Tibial nerve (tissue), 4 donors: ENCODE measurements at regions not wholly inside any gene's neighbourhood (a gene's known extent, or its start where the extent isn't known, plus 50 kb on each side); places are given as distances from the start of the nearest gene placed in this dataset.

Source experiments
- DNase-seq, 2 donors: peaks; one replicate each; pipeline ENCODE4 v3.0.0-alpha.2; 2019; ENCODE audit warnings: low spot score in 2 of 2
- H3K27ac ChIP-seq, 4 donors: fragments of 200-600 bp; sonication (generic) in 3 of 4; one replicate each; pipeline ENCODE4 v1.5.1; 2017 to 2019; ENCODE audit warnings: mild to moderate bottlenecking in 1 of 4
- H3K27me3 ChIP-seq, 2 donors: fragments of 200-600 bp; sonication (generic) in 1 of 2; one replicate each; pipeline versions ENCODE4 v1.5.1 to v1.6.0; 2017 to 2019
- H3K36me3 ChIP-seq, 3 donors: fragments of 200-600 bp; sonication (generic); one replicate each; pipeline ENCODE4 v1.5.1; 2018 to 2019
- H3K4me1 ChIP-seq, 4 donors: fragments of 200-600 bp; sonication (generic) in 3 of 4; one replicate each; pipeline ENCODE4 v1.5.1; 2017 to 2019
- H3K4me3 ChIP-seq, 4 donors: fragments of 200-600 bp; sonication (generic) in 3 of 4; one replicate each; pipeline ENCODE4 v1.5.1; 2017 to 2019; ENCODE audit warnings: mild to moderate bottlenecking in 1 of 4, moderate library complexity in 1 of 4
- H3K9me3 ChIP-seq, 4 donors: fragments of 200-600 bp; sonication (generic) in 3 of 4; one replicate each; pipeline ENCODE4 v1.5.1; 2017 to 2019
- EP300 ChIP-seq, 2 donors: sonication (generic); formaldehyde crosslinking; IDR thresholded peaks; one replicate each; pipeline ENCODE4 v1.6.1; 2017; ENCODE audit warnings: antibody characterized with exemption in 2 of 2, mild to moderate bottlenecking in 1 of 2
- POLR2A ChIP-seq, 2 donors: fragments of 450-650 bp; IDR thresholded peaks; one replicate each; pipeline ENCODE4 v1.6.1; 2017; ENCODE audit warnings: antibody characterized with exemption in 2 of 2, mild to moderate bottlenecking in 2 of 2, moderate library complexity in 2 of 2
- WGBS, 2 donors: methylation state at CpG; one replicate each; pipeline ENCODE4 v1.1.5; 2018; 5-methylcytosine and 5-hydroxymethylcytosine counted together
- TF ChIP-seq, protein P1 (sequence below), 5 experiments: fragments of 200-600 bp in 3 of 5; fragments of 450-650 bp in 2 of 5; sonication (generic) in 3 of 5; IDR thresholded peaks; one replicate each; pipeline ENCODE4 v1.5.1; 2016 to 2019; ENCODE audit warnings: antibody characterized with exemption in 5 of 5, mild to moderate bottlenecking in 3 of 5, moderate library complexity in 2 of 5

DNA sequence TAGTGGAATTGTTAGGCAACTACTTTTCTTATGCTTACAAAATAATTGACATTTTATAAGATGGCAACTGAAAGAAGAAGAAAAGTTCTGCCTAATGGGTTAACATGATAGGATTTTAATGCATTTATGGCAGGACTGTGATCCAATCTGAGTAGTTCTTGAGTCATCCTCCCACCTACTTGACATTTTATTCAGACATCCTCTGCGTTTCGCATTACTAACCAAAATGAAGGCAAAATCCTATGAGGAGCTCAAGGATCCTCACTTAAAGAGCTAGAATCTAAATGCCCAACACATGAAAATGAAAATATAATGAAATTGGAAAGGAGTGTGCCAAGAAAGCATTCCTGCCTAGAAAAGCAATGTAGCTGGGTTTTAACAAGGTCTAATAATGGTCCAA lies 581.1 kb upstream of the SEMA6D start:
- H3K36me3 ChIP-seq: no peaks in the 10 kb centered on the region
- H3K4me3 ChIP-seq: no peak overlapping the region
- WGBS, 2 donors: 50 to 51% methylated on average over 2 of the region's 2 CpGs
- H3K4me1 ChIP-seq: no peaks in the 10 kb centered on the region
- no peak for DNase-seq
- TF ChIP-seq POLR2A (IDR thresholded peaks at IDR 0.05) (no peak), EP300 (IDR thresholded peaks at IDR 0.05) (no peak)
- TF ChIP-seq, protein P1, sequence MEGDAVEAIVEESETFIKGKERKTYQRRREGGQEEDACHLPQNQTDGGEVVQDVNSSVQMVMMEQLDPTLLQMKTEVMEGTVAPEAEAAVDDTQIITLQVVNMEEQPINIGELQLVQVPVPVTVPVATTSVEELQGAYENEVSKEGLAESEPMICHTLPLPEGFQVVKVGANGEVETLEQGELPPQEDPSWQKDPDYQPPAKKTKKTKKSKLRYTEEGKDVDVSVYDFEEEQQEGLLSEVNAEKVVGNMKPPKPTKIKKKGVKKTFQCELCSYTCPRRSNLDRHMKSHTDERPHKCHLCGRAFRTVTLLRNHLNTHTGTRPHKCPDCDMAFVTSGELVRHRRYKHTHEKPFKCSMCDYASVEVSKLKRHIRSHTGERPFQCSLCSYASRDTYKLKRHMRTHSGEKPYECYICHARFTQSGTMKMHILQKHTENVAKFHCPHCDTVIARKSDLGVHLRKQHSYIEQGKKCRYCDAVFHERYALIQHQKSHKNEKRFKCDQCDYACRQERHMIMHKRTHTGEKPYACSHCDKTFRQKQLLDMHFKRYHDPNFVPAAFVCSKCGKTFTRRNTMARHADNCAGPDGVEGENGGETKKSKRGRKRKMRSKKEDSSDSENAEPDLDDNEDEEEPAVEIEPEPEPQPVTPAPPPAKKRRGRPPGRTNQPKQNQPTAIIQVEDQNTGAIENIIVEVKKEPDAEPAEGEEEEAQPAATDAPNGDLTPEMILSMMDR (IDR thresholded peaks at IDR 0.05): no peak
- H3K9me3 ChIP-seq: no peaks in the 10 kb centered on the region
- H3K27ac ChIP-seq: no peak overlapping the region
- no peaks in the 10 kb centered on the region for H3K27me3 ChIP-seq

DNA sequence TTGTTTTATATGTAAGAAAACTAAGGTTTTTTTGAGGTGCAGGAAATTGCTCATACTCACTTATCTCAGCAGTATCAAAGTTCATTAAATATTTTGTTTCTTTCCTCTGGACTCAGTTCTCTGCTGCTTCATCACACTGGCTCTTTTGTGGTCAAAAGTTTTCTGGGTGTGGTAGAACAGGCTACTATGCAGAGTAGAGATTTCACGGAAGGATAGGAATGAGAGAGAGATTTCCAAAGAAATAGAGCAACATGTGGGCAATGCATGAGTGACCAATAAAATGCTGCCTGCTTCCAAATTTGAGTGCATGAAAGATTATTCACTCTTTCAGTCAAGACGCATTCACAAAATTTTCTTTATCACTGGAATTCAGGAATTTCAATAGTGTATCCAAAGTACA lies 577.3 kb upstream of the SEMA6D start:
- peaks cover 0 to 6% (median 2%) of the 10 kb centered on the region in 4 donors for H3K9me3 ChIP-seq
- H3K27ac ChIP-seq: no peak overlapping the region
- no peak for DNase-seq
- no peaks in the 10 kb centered on the region for H3K4me1 ChIP-seq
- WGBS, 2 donors: 16 to 33% methylated on average over 2 of the region's 2 CpGs
- TF ChIP-seq, protein P1 (IDR thresholded peaks at IDR 0.05): no peak
- TF ChIP-seq POLR2A (IDR thresholded peaks at IDR 0.05) (no peak), EP300 (IDR thresholded peaks at IDR 0.05) (no peak)
- H3K36me3 ChIP-seq: no peaks in the 10 kb centered on the region
- no peak overlapping the region for H3K4me3 ChIP-seq
- no peaks in the 10 kb centered on the region for H3K27me3 ChIP-seq

DNA sequence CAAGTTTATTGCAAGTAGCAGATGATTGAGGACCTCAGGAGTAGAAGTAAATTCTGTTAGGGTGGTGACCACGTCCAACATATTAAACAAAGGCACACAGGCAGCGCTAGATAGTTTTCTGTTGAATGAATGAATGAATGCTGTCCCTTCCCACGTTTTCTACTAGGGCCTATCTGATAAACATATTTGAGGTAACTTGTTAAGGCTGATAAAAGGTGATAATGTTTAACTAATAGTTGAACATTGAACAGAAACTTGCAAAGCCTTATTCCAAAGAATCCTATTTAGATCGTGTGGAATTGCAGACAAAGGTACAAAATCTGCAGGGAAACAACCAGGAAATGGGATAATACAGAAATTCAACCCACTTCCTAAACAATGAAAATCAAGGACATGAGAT lies 559.5 kb upstream of the SEMA6D start:
- H3K4me1 ChIP-seq: no peaks in the 10 kb centered on the region
- TF ChIP-seq EP300 (IDR thresholded peaks at IDR 0.05) (no peak), POLR2A (IDR thresholded peaks at IDR 0.05) (no peak)
- TF ChIP-seq, protein P1 (IDR thresholded peaks at IDR 0.05): no peak
- H3K9me3 ChIP-seq: no peaks in the 10 kb centered on the region
- no peaks in the 10 kb centered on the region for H3K36me3 ChIP-seq
- 76 to 78% methylated on average over 4 of the region's 4 CpGs for WGBS, 2 donors
- H3K27ac ChIP-seq: no peak overlapping the region
- H3K27me3 ChIP-seq: no peaks in the 10 kb centered on the region
- no peak for DNase-seq
- no peak overlapping the region for H3K4me3 ChIP-seq

DNA sequence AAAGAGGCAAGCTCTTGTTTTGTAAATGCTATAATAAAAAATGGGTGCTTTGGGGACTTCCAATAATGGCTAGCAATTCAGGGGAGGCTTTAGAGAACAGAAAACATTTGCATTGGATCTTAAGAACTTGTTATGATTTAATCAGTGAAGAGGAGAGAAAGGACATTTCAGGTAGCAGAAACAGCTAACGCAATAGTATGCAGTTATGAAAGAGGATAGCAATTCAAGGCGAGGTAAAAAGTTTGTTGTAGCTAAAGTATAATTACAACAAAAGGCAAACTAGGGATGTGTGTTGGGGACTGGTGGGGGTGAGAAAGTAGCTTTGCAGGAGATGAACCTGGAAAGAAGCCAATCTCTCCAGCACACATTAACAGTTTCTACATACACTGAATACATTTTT lies 558.7 kb upstream of the SEMA6D start:
- H3K27me3 ChIP-seq: no peaks in the 10 kb centered on the region
- DNase-seq: no peak
- H3K27ac ChIP-seq: no peak overlapping the region
- TF ChIP-seq POLR2A (IDR thresholded peaks at IDR 0.05) (no peak), EP300 (IDR thresholded peaks at IDR 0.05) (no peak)
- TF ChIP-seq, protein P1 (IDR thresholded peaks at IDR 0.05): no peak
- WGBS, 2 donors: 70 to 78% methylated on average over 2 of the region's 2 CpGs
- H3K4me3 ChIP-seq: no peak overlapping the region
- no peaks in the 10 kb centered on the region for H3K36me3 ChIP-seq
- H3K4me1 ChIP-seq: no peaks in the 10 kb centered on the region
- no peaks in the 10 kb centered on the region for H3K9me3 ChIP-seq

DNA sequence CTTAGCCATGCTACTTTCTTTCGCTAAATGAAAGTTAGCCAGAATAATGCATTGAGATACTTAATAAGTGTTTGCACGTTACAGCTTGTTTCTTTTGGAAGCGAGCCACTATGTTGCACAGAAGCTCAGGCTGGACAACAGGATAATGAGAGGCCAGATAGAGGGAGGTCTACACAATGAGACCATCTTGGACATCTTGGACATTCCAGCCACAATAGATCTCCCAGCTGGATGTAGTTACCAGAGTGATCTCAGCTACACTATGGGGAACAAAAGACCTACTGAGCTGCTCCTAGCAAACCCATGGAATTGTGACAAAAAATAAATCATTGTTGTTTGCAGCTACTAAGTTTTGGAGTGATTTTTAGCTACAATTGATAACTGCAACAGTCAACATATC lies 540.1 kb upstream of the SEMA6D start:
- DNase-seq: no peak
- no peak overlapping the region for H3K27ac ChIP-seq
- TF ChIP-seq EP300 (IDR thresholded peaks at IDR 0.05) (no peak), POLR2A (IDR thresholded peaks at IDR 0.05) (no peak)
- TF ChIP-seq, protein P1 (IDR thresholded peaks at IDR 0.05): no peak
- H3K4me1 ChIP-seq: no peaks in the 10 kb centered on the region
- 58 to 59% methylated on average over 3 of the region's 3 CpGs for WGBS, 2 donors
- no peaks in the 10 kb centered on the region for H3K9me3 ChIP-seq
- no peaks in the 10 kb centered on the region for H3K36me3 ChIP-seq
- peaks cover 0 to 8% of the 10 kb centered on the region in 2 donors for H3K27me3 ChIP-seq
- H3K4me3 ChIP-seq: no peak overlapping the region
